ENCODE measurements at regions not wholly inside any gene's neighbourhood (a gene's known extent, or its start where the extent isn't known, plus 50 kb on each side); places are given as distances from the start of the nearest gene placed in this dataset.

DNA sequence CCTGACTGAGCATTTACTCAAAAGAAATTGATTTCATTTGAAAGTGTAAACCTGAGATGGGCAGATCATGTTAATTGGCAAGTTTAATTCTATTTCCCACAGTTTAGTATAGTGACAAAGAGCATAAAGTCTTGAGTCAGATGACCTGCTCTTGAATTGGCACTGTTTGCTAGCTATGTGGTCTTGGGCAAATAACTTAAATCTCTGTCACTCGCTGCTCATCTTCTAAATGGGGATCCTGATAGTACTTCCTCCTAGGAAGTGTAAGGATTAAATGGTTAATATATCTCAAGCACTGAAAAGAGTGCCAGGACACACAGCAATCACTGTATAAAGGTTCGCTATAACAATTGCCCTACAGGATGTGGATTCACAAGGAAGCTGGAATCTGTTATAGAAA is 242.8 kb upstream of the JADE1 start:
- ChIA-PET CTCF (ENCODE audit: low intra/inter-chr PET ratio) (no interaction called here), POLR2A (no interaction called here)
- in situ Hi-C loops (cut with MboI) (no loop called here), intact Hi-C loops (cut with micrococcal nuclease) (no loop called here)
- FAIRE-seq (no peak), ATAC-seq (no peak), DNase-seq (ENCODE audit: extremely low read depth in 1 of 4, low spot score in 3 of 4) (no peak)
- no peaks in the 10 kb centered on the region for H4K20me1 ChIP-seq (replicated peaks; ENCODE audit: control insufficient read depth, insufficient read depth, low read length)
- 78% methylated on average over 2 of the region's 2 CpGs for WGBS (ENCODE audit: insufficient coverage, low coverage, missing lambda C conversion rate)
- H3K9ac ChIP-seq (ENCODE audit: insufficient read depth in 1 of 2, low read depth in 2 of 2, low read length in 2 of 2) = no peak overlapping the region
- H3K27me3 ChIP-seq (ENCODE audit: control insufficient read depth in 2 of 2, insufficient read depth in 2 of 2, low read length in 2 of 2) = no peaks in the 10 kb centered on the region
- no peak overlapping the region for H3K27ac ChIP-seq (ENCODE audit: extremely low read depth, low read depth, low read length)
- H3K4me2 ChIP-seq (ENCODE audit: insufficient read depth, low read length) = no peak overlapping the region
- H3K4me1 ChIP-seq (replicated peaks in 1 of 2; ENCODE audit: control insufficient read depth in 2 of 2, insufficient read depth in 2 of 2, low read length in 2 of 2) = peaks cover 6 to 21% of the 10 kb centered on the region in 2 experiments; a peak in 3 of 5 replicates
- BruUV-seq (replicated peaks) = no TSS peak
- H3K9me1 ChIP-seq (ENCODE audit: control insufficient read depth, insufficient read depth, low read length) = no peaks in the 10 kb centered on the region
- no peaks in the 10 kb centered on the region for H3K79me2 ChIP-seq (ENCODE audit: control insufficient read depth, insufficient read depth, low read length)
- H2AFZ ChIP-seq (ENCODE audit: low read depth, low read length) = no peak overlapping the region
- H3K9me3 ChIP-seq (replicated peaks; ENCODE audit: control insufficient read depth, insufficient read depth, low read depth, low read length) = no peaks in the 10 kb centered on the region
- H3K4me3 ChIP-seq = no peak overlapping the region
- no peaks in the 10 kb centered on the region for H3K36me3 ChIP-seq (ENCODE audit: control insufficient read depth, insufficient read depth, low read length)
- TF ChIP-seq, protein P1, sequence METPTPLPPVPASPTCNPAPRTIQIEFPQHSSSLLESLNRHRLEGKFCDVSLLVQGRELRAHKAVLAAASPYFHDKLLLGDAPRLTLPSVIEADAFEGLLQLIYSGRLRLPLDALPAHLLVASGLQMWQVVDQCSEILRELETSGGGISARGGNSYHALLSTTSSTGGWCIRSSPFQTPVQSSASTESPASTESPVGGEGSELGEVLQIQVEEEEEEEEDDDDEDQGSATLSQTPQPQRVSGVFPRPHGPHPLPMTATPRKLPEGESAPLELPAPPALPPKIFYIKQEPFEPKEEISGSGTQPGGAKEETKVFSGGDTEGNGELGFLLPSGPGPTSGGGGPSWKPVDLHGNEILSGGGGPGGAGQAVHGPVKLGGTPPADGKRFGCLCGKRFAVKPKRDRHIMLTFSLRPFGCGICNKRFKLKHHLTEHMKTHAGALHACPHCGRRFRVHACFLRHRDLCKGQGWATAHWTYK (CRISPR knock-in tag; IDR thresholded peaks at IDR 0.05) = no peak
- TF ChIP-seq, protein P2, sequence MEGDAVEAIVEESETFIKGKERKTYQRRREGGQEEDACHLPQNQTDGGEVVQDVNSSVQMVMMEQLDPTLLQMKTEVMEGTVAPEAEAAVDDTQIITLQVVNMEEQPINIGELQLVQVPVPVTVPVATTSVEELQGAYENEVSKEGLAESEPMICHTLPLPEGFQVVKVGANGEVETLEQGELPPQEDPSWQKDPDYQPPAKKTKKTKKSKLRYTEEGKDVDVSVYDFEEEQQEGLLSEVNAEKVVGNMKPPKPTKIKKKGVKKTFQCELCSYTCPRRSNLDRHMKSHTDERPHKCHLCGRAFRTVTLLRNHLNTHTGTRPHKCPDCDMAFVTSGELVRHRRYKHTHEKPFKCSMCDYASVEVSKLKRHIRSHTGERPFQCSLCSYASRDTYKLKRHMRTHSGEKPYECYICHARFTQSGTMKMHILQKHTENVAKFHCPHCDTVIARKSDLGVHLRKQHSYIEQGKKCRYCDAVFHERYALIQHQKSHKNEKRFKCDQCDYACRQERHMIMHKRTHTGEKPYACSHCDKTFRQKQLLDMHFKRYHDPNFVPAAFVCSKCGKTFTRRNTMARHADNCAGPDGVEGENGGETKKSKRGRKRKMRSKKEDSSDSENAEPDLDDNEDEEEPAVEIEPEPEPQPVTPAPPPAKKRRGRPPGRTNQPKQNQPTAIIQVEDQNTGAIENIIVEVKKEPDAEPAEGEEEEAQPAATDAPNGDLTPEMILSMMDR (IDR thresholded peaks at IDR 0.05 in 2 of 3, conservative IDR thresholded peaks at IDR 0.05 in 1 of 3; ENCODE audit: insufficient read depth in 2 of 3, low read depth in 1 of 3, low read length in 3 of 3) = no peak
- TF ChIP-seq, protein P3, sequence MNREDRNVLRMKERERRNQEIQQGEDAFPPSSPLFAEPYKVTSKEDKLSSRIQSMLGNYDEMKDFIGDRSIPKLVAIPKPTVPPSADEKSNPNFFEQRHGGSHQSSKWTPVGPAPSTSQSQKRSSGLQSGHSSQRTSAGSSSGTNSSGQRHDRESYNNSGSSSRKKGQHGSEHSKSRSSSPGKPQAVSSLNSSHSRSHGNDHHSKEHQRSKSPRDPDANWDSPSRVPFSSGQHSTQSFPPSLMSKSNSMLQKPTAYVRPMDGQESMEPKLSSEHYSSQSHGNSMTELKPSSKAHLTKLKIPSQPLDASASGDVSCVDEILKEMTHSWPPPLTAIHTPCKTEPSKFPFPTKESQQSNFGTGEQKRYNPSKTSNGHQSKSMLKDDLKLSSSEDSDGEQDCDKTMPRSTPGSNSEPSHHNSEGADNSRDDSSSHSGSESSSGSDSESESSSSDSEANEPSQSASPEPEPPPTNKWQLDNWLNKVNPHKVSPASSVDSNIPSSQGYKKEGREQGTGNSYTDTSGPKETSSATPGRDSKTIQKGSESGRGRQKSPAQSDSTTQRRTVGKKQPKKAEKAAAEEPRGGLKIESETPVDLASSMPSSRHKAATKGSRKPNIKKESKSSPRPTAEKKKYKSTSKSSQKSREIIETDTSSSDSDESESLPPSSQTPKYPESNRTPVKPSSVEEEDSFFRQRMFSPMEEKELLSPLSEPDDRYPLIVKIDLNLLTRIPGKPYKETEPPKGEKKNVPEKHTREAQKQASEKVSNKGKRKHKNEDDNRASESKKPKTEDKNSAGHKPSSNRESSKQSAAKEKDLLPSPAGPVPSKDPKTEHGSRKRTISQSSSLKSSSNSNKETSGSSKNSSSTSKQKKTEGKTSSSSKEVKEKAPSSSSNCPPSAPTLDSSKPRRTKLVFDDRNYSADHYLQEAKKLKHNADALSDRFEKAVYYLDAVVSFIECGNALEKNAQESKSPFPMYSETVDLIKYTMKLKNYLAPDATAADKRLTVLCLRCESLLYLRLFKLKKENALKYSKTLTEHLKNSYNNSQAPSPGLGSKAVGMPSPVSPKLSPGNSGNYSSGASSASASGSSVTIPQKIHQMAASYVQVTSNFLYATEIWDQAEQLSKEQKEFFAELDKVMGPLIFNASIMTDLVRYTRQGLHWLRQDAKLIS (CRISPR knock-in tag; IDR thresholded peaks at IDR 0.05) = no peak
- TF ChIP-seq PYGO2 (tag; IDR thresholded peaks at IDR 0.05) (no peak), ZNF707 (CRISPR knock-in tag; conservative IDR thresholded peaks at IDR 0.05) (no peak), SMARCC2 (IDR thresholded peaks at IDR 0.05; ENCODE audit: low read depth) (no peak), HDAC8 (tag; IDR thresholded peaks at IDR 0.05) (no peak)
- TF ChIP-seq, protein P4, sequence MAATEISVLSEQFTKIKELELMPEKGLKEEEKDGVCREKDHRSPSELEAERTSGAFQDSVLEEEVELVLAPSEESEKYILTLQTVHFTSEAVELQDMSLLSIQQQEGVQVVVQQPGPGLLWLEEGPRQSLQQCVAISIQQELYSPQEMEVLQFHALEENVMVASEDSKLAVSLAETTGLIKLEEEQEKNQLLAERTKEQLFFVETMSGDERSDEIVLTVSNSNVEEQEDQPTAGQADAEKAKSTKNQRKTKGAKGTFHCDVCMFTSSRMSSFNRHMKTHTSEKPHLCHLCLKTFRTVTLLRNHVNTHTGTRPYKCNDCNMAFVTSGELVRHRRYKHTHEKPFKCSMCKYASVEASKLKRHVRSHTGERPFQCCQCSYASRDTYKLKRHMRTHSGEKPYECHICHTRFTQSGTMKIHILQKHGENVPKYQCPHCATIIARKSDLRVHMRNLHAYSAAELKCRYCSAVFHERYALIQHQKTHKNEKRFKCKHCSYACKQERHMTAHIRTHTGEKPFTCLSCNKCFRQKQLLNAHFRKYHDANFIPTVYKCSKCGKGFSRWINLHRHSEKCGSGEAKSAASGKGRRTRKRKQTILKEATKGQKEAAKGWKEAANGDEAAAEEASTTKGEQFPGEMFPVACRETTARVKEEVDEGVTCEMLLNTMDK (IDR thresholded peaks at IDR 0.05; ENCODE audit: borderline replicate concordance, insufficient read depth, low read depth, low read length, poor library complexity, severe bottlenecking) = no peak
- TF ChIP-seq, protein P5, sequence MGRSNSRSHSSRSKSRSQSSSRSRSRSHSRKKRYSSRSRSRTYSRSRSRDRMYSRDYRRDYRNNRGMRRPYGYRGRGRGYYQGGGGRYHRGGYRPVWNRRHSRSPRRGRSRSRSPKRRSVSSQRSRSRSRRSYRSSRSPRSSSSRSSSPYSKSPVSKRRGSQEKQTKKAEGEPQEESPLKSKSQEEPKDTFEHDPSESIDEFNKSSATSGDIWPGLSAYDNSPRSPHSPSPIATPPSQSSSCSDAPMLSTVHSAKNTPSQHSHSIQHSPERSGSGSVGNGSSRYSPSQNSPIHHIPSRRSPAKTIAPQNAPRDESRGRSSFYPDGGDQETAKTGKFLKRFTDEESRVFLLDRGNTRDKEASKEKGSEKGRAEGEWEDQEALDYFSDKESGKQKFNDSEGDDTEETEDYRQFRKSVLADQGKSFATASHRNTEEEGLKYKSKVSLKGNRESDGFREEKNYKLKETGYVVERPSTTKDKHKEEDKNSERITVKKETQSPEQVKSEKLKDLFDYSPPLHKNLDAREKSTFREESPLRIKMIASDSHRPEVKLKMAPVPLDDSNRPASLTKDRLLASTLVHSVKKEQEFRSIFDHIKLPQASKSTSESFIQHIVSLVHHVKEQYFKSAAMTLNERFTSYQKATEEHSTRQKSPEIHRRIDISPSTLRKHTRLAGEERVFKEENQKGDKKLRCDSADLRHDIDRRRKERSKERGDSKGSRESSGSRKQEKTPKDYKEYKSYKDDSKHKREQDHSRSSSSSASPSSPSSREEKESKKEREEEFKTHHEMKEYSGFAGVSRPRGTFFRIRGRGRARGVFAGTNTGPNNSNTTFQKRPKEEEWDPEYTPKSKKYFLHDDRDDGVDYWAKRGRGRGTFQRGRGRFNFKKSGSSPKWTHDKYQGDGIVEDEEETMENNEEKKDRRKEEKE (IDR thresholded peaks at IDR 0.05; ENCODE audit: borderline replicate concordance in 1 of 2, control insufficient read depth in 1 of 2, low read depth in 2 of 2, low read length in 1 of 2) = no peak
